Suprapubic skin (tissue), 3 donors: ENCODE measurements at regions not wholly inside any gene's neighbourhood (a gene's known extent, or its start where the extent isn't known, plus 50 kb on each side); places are given as distances from the start of the nearest gene placed in this dataset.

Experiments used
- EP300 ChIP-seq: sonication (generic); formaldehyde crosslinking; IDR thresholded peaks from one replicate; pipeline ENCODE4 v1.6.1; 2017; ENCODE audit warnings: antibody characterized with exemption
- TF ChIP-seq, protein P1 (sequence below), 2 donors: fragments of 200-600 bp in 1 of 2; fragments of 450-650 bp in 1 of 2; sonication (generic) in 1 of 2; IDR thresholded peaks; one replicate each; pipeline ENCODE4 v1.5.1; 2016 to 2019; ENCODE audit warnings: antibody characterized with exemption in 2 of 2, mild to moderate bottlenecking in 1 of 2, moderate library complexity in 1 of 2

DNA sequence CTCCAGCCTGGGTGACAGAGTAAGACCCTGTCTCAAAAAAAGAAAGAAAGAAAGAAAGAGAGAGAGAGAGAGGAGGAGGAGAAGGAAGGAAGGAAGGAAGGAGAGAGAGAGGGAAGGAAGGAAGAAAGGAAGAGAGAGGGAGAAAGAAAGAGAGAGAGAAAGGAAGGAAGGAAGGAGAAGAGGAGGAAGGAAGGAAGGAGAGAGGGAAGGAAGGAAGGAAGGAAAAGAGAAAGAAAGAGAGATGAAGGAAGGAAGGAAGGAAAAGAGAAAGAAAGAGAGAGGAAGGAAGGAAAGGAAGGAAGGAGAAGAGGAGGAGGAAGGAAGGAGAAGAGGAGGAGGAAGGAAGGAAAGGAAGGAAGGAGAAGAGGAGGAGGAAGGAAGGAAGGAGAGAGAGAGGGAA lies 82.2 kb upstream of the ATP1B1 start:
- TF ChIP-seq, protein P1, sequence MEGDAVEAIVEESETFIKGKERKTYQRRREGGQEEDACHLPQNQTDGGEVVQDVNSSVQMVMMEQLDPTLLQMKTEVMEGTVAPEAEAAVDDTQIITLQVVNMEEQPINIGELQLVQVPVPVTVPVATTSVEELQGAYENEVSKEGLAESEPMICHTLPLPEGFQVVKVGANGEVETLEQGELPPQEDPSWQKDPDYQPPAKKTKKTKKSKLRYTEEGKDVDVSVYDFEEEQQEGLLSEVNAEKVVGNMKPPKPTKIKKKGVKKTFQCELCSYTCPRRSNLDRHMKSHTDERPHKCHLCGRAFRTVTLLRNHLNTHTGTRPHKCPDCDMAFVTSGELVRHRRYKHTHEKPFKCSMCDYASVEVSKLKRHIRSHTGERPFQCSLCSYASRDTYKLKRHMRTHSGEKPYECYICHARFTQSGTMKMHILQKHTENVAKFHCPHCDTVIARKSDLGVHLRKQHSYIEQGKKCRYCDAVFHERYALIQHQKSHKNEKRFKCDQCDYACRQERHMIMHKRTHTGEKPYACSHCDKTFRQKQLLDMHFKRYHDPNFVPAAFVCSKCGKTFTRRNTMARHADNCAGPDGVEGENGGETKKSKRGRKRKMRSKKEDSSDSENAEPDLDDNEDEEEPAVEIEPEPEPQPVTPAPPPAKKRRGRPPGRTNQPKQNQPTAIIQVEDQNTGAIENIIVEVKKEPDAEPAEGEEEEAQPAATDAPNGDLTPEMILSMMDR (IDR thresholded peaks at IDR 0.05), result no peak
- no peak for TF ChIP-seq EP300
